PC-3 (cell line): ENCODE measurements at regions not wholly inside any gene's neighbourhood (a gene's known extent, or its start where the extent isn't known, plus 50 kb on each side); places are given as distances from the start of the nearest gene placed in this dataset.

Source experiments
- ATAC-seq: fragments of 200-7000 bp; cut with Tn5 transposase; 2 replicates; pipeline ENCODE4 v1.9.1; 2020; ENCODE audit warnings: mild to moderate bottlenecking, moderate library complexity
- BruUV-seq: library from RNA; stranded (reverse); fragments of 400-500 nt; replicated peaks from 2 replicates; lab custom pipeline; 2021; lab: Mats Ljungman, UMichigan
- CTCF ChIA-PET: fragments of 300-600 bp; sonication (Branson Sonifier 250); formaldehyde crosslinking; loops from one replicate; lab custom pipeline; 2022; ENCODE audit warnings: antibody characterized with exemption; lab: Charles Lee
- POLR2A ChIA-PET: fragments of 300-600 bp; sonication (Branson Sonifier 250); formaldehyde crosslinking; loops from one replicate; lab custom pipeline; 2022; ENCODE audit warnings: antibody characterized with exemption; ENCODE audit not compliant: unreplicated experiment; lab: Charles Lee
- DNase-seq: peaks from one replicate; pipeline ENCODE4 v3.0.0-alpha.2; 2015
- H2AFZ ChIP-seq: fragments of 300-600 bp; sonication (generic); 2 replicates; pipeline ENCODE4 v1.6.0; 2016; ENCODE audit warnings: antibody characterized with exemption, low read length
- H3F3A ChIP-seq: fragments of 300-600 bp; sonication (generic); one replicate; pipeline ENCODE4 v1.6.0; 2017; ENCODE audit warnings: antibody characterized with exemption, low read length, control low read depth, mild to moderate bottlenecking; ENCODE audit not compliant: unreplicated experiment
- H3K27ac ChIP-seq: fragments of 300-600 bp; sonication (generic); 2 replicates; pipeline ENCODE4 v1.5.1; 2016; ENCODE audit warnings: mild to moderate bottlenecking, low read length
- H3K27me3 ChIP-seq: fragments of 300-600 bp; sonication (generic); 2 replicates; pipeline ENCODE4 v1.6.1; 2016; ENCODE audit warnings: low read length, mixed read lengths
- H3K36me3 ChIP-seq: fragments of 300-600 bp; sonication (generic); 2 replicates; pipeline ENCODE4 v1.6.1; 2016; ENCODE audit warnings: low read depth, mixed run types, low read length, mixed read lengths
- H3K4me1 ChIP-seq: fragments of 300-600 bp; sonication (generic); 2 replicates; pipeline ENCODE4 v1.5.1; 2016; ENCODE audit warnings: low read length; ENCODE audit not compliant: insufficient read depth
- H3K4me2 ChIP-seq: fragments of 300-600 bp; sonication (generic); 2 replicates; pipeline ENCODE4 v1.6.0; 2016; ENCODE audit warnings: low read length
- H3K4me3 ChIP-seq: fragments of 300-600 bp; sonication (generic); 2 replicates; pipeline ENCODE4 v1.5.1; 2016; ENCODE audit warnings: mild to moderate bottlenecking, low read length, mixed read lengths
- H3K79me2 ChIP-seq: fragments of 300-600 bp; sonication (generic); 2 replicates; pipeline ENCODE4 v1.6.1; 2017; ENCODE audit warnings: low read length, mixed read lengths
- H3K9ac ChIP-seq: fragments of 300-600 bp; sonication (generic); 2 replicates; pipeline ENCODE4 v1.6.0; 2016; ENCODE audit warnings: mild to moderate bottlenecking, low read length
- H3K9me2 ChIP-seq: fragments of 300-600 bp; sonication (generic); replicated peaks from 2 replicates; pipeline ENCODE4 v1.6.1; 2016; ENCODE audit warnings: mixed run types, low read length, mixed read lengths
- H3K9me3 ChIP-seq: fragments of 300-600 bp; sonication (generic); 2 replicates; pipeline ENCODE4 v1.6.1; 2016; ENCODE audit warnings: low read length, mixed read lengths
- H4K20me1 ChIP-seq: fragments of 300-600 bp; sonication (generic); 2 replicates; pipeline ENCODE4 v1.6.1; 2016; ENCODE audit warnings: low read length, mixed read lengths
- EZH2 ChIP-seq: fragments of 300-600 bp; sonication (generic); IDR thresholded peaks from one replicate; pipeline ENCODE4 v1.6.1; 2017; ENCODE audit warnings: antibody characterized with exemption, mild to moderate bottlenecking, low read length; ENCODE audit not compliant: unreplicated experiment
- EZH2phosphoT487 ChIP-seq: fragments of 300-600 bp; sonication (generic); IDR thresholded peaks from 2 replicates; pipeline ENCODE4 v1.6.1; 2018; ENCODE audit warnings: mild to moderate bottlenecking, antibody characterized with exemption, low read length, borderline replicate concordance
- intact Hi-C: fragments of 100-400 bp; cut with micrococcal nuclease; formaldehyde crosslinking; loops from 2 replicates; pipeline ENCODE4 v1.9.0; 2023
- TF ChIP-seq, protein P1 (sequence below): fragments of 300-600 bp; sonication (generic); conservative IDR thresholded peaks from 2 replicates; pipeline ENCODE4 v1.5.1; 2017; ENCODE audit warnings: antibody characterized with exemption, low read depth, mild to moderate bottlenecking, low read length

DNA sequence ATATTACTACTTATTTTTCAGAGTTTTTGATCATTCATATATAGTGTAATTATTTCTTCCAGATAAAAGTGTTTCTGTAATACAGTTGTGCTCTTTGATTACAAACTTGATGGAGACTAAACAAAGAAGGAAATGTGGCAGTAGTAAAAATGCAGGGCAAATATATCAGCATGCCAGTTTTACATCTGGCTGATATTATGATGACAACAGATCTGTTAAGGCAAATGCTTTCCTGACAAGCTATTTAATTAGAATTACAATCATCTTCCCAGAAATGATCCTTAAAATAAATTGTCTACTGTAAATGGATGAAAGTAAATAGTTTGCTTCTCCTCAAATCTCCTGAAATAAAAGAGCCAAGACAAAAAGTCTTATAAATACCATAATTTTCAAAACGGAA, 1659.8 kb downstream of the BRINP3 start:
- no peak overlapping the region for H2AFZ ChIP-seq
- no peak overlapping the region for H3K9ac ChIP-seq
- no peak for DNase-seq
- no TSS peak for BruUV-seq
- TF ChIP-seq EZH2phosphoT487: no peak
- no peaks in the 10 kb centered on the region for H3K79me2 ChIP-seq
- no peaks in the 10 kb centered on the region for H3K36me3 ChIP-seq
- H4K20me1 ChIP-seq: no peaks in the 10 kb centered on the region
- no peaks in the 10 kb centered on the region for H3K9me3 ChIP-seq
- H3K27ac ChIP-seq: no peak overlapping the region
- POLR2A ChIA-PET: no interaction called here
- ATAC-seq: no peak
- CTCF ChIA-PET: no interaction called here
- H3K9me2 ChIP-seq: no peaks in the 10 kb centered on the region
- H3K4me1 ChIP-seq: peaks cover 6% of the 10 kb centered on the region
- no peak overlapping the region for H3K4me3 ChIP-seq
- no peaks in the 10 kb centered on the region for H3K27me3 ChIP-seq
- no peak overlapping the region for H3K4me2 ChIP-seq
- H3F3A ChIP-seq: no peaks in the 10 kb centered on the region
- intact Hi-C loops: no loop called here

DNA sequence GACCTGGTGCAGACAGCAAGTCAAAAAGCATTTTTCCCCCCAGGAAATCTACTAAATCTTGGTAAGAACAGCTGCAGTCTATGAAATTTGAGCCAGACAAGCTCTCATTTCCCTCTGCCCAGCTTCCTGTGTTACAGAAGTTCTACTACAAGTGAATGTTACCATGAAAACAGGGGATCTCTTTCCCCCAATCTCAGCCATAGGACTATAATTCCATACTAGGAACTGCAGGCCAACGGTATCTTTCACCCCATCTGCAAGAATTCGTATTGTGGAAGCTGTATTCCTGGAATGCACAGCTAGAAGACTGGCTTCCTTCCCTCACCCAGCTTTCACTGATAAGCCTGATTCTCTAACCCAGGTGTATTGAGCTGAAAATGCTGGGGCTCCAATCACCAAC, 1655.4 kb downstream of the BRINP3 start:
- Histone ChIP-seq H3K9me3 (no peaks in the 10 kb centered on the region), H4K20me1 (no peaks in the 10 kb centered on the region), H3K27me3 (no peaks in the 10 kb centered on the region), H3K4me3 (no peak overlapping the region), H3K4me2 (no peak overlapping the region), H3F3A (no peaks in the 10 kb centered on the region), H3K36me3 (no peaks in the 10 kb centered on the region), H3K4me1 (peaks cover 9% of the 10 kb centered on the region), H3K9me2 (no peaks in the 10 kb centered on the region), H3K27ac (no peak overlapping the region), H3K79me2 (no peaks in the 10 kb centered on the region), H3K9ac (no peak overlapping the region), H2AFZ (peak overlapping the region; percentile 57)
- intact Hi-C loops: no loop called here
- ChIA-PET POLR2A (no interaction called here), CTCF (interaction anchor here (0.6 kb wide), 1 partner anchor 711 kb away, joined by 3 read pairs; no protein-coding TSS in a partner anchor)
- no TSS peak for BruUV-seq
- DNase-seq (peak; percentile 11), ATAC-seq (peak; percentile 46)
- TF ChIP-seq, protein P1, sequence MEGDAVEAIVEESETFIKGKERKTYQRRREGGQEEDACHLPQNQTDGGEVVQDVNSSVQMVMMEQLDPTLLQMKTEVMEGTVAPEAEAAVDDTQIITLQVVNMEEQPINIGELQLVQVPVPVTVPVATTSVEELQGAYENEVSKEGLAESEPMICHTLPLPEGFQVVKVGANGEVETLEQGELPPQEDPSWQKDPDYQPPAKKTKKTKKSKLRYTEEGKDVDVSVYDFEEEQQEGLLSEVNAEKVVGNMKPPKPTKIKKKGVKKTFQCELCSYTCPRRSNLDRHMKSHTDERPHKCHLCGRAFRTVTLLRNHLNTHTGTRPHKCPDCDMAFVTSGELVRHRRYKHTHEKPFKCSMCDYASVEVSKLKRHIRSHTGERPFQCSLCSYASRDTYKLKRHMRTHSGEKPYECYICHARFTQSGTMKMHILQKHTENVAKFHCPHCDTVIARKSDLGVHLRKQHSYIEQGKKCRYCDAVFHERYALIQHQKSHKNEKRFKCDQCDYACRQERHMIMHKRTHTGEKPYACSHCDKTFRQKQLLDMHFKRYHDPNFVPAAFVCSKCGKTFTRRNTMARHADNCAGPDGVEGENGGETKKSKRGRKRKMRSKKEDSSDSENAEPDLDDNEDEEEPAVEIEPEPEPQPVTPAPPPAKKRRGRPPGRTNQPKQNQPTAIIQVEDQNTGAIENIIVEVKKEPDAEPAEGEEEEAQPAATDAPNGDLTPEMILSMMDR: no peak
- TF ChIP-seq EZH2phosphoT487 (no peak), EZH2 (no peak)

GRCh38 chr1:188825471-188825870, 1652.2 kb downstream of the BRINP3 start:
- Histone ChIP-seq H3K27ac (no peak overlapping the region), H3K36me3 (no peaks in the 10 kb centered on the region), H3K27me3 (no peaks in the 10 kb centered on the region), H4K20me1 (no peaks in the 10 kb centered on the region), H3K4me3 (no peak overlapping the region), H3K9me2 (no peaks in the 10 kb centered on the region), H3K9ac (no peak overlapping the region), H3F3A (no peaks in the 10 kb centered on the region), H2AFZ (no peak overlapping the region), H3K9me3 (no peaks in the 10 kb centered on the region), H3K79me2 (no peaks in the 10 kb centered on the region), H3K4me2 (no peak overlapping the region), H3K4me1 (peaks cover 9% of the 10 kb centered on the region)
- TF ChIP-seq, protein P1: no peak
- no peak for TF ChIP-seq EZH2phosphoT487
- TF ChIP-seq EZH2: no peak
- DNase-seq: peak; percentile 43
- ATAC-seq: peak; percentile 98
- no TSS peak for BruUV-seq
- intact Hi-C loops: no loop called here
- CTCF ChIA-PET: no interaction called here
- POLR2A ChIA-PET: no interaction called here
